GM12878 (cell line): ENCODE measurements at regions not wholly inside any gene's neighbourhood (a gene's known extent, or its start where the extent isn't known, plus 50 kb on each side); places are given as distances from the start of the nearest gene placed in this dataset.

Experiments
- ATAC-seq: fragments of 200-7000 bp; cut with Tn5 transposase; 3 replicates; pipeline ENCODE4 v1.9.1; 2020; ENCODE audit warnings: mild to moderate bottlenecking, moderate library complexity
- BruUV-seq: library from RNA; stranded (reverse); fragments of 400-500 nt; replicated peaks from 2 replicates; lab custom pipeline; 2021; lab: Mats Ljungman, UMichigan
- CTCF ChIA-PET: fragments of 300-600 bp; sonication (Branson Sonifier 250); formaldehyde crosslinking; extraction: SDS; loops from one replicate; lab custom pipeline; 2021; ENCODE audit warnings: inconsistent platforms; lab: Yijun Ruan, JAX
- POLR2A ChIA-PET: fragments of 350-600 bp; formaldehyde crosslinking; extraction: SDS; loops from one replicate; lab custom pipeline; 2021; ENCODE audit warnings: inconsistent platforms; lab: Charles Lee
- RAD21 ChIA-PET: fragments of 300-600 bp; sonication (Branson Sonifier 250); formaldehyde crosslinking; loops from one replicate; lab custom pipeline; 2023; ENCODE audit warnings: antibody characterized with exemption; ENCODE audit not compliant: unreplicated experiment; lab: Charles Lee
- SMC1A ChIA-PET: fragments of 300-600 bp; sonication (Branson Sonifier 250); formaldehyde crosslinking; loops from one replicate; lab custom pipeline; 2023; ENCODE audit not compliant: unreplicated experiment, uncharacterized antibody; lab: Charles Lee
- DNase-seq: peaks from one replicate; pipeline ENCODE4 v3.0.0-alpha.2; 2011; ENCODE audit warnings: low read depth, low spot score
- FAIRE-seq: peaks from 3 replicates; lab custom pipeline; 2011; peaks lifted over from hg19 to GRCh38; lab: Jason Lieb, UNC
- H2AFZ ChIP-seq: 2 replicates; pipeline ENCODE4 v1.6.0; 2011; ENCODE audit warnings: low read depth, low read length, control low read depth; ENCODE audit not compliant: control insufficient read depth
- H3K27ac ChIP-seq: 2 replicates; pipeline ENCODE4 v1.5.1; 2011; ENCODE audit warnings: control low read depth; ENCODE audit not compliant: control insufficient read depth, insufficient read depth
- H3K27me3 ChIP-seq, 2 experiments: replicated peaks in 1 of 2; 2 replicates each; pipeline versions ENCODE4 v1.6.0 to v1.6.1; 2011; ENCODE audit warnings: low read length in 1 of 2; ENCODE audit not compliant: control insufficient read depth in 2 of 2, insufficient read depth in 2 of 2
- H3K36me3 ChIP-seq, 2 experiments: 2 replicates each; pipeline ENCODE4 v1.5.1; 2011; ENCODE audit warnings: low read length in 1 of 2; ENCODE audit not compliant: control insufficient read depth in 2 of 2, insufficient read depth in 2 of 2
- H3K4me1 ChIP-seq: 2 replicates; pipeline ENCODE4 v1.6.1; 2011; ENCODE audit warnings: mild to moderate bottlenecking, low read length, moderate library complexity, mixed read lengths; ENCODE audit not compliant: control insufficient read depth, insufficient read depth
- H3K4me2 ChIP-seq: 2 replicates; pipeline ENCODE4 v1.6.0; 2011; ENCODE audit warnings: control low read depth; ENCODE audit not compliant: control insufficient read depth, insufficient read depth
- H3K4me3 ChIP-seq: fragments of 200-600 bp; sonication (generic); 2 replicates; pipeline ENCODE4 v1.5.1; 2016
- H3K79me2 ChIP-seq: 2 replicates; pipeline ENCODE4 v1.6.0; 2011; ENCODE audit warnings: low read length; ENCODE audit not compliant: control insufficient read depth, insufficient read depth
- H3K9ac ChIP-seq: 2 replicates; pipeline ENCODE4 v1.8.0; 2011; ENCODE audit warnings: low read length, control low read depth, mixed read lengths; ENCODE audit not compliant: control insufficient read depth, insufficient read depth
- H3K9me3 ChIP-seq: replicated peaks from 3 replicates; pipeline ENCODE4 v1.5.1; 2011; ENCODE audit warnings: mild to moderate bottlenecking, low read length; ENCODE audit not compliant: control insufficient read depth, insufficient read depth
- H4K20me1 ChIP-seq: 2 replicates; pipeline ENCODE4 v1.6.0; 2011; ENCODE audit not compliant: control insufficient read depth, insufficient read depth
- ASH2L ChIP-seq: fragments of 300-600, 200-600 bp; sonication (generic); IDR thresholded peaks from 2 replicates; pipeline ENCODE4 v1.6.1; 2017; ENCODE audit warnings: low read depth, mild to moderate bottlenecking, borderline replicate concordance
- BCL11A ChIP-seq: IDR thresholded peaks from 2 replicates; pipeline ENCODE4 v1.6.1; 2011; ENCODE audit warnings: low read depth, low read length
- BRCA1 ChIP-seq: IDR thresholded peaks from 2 replicates; pipeline ENCODE4 v1.6.1; 2011; ENCODE audit warnings: low read depth, low read length, improper control_type of control experiment
- CBX5 ChIP-seq: sonication (generic); IDR thresholded peaks from 2 replicates; pipeline ENCODE4 v1.6.1; 2016; ENCODE audit warnings: low read depth, moderate library complexity, mild to moderate bottlenecking, inconsistent platforms
- ESRRA ChIP-seq: IDR thresholded peaks from 2 replicates; pipeline ENCODE4 v1.6.1; 2012; ENCODE audit warnings: mild to moderate bottlenecking, low read length, improper control_type of control experiment
- FOXK2 ChIP-seq: fragments of 450-650 bp; IDR thresholded peaks from 2 replicates; pipeline ENCODE4 v1.6.1; 2017; ENCODE audit warnings: mild to moderate bottlenecking, moderate library complexity
- IKZF2 ChIP-seq, 2 experiments: fragments of 450-650 bp; IDR thresholded peaks; 2 replicates each; pipeline ENCODE4 v1.6.1; 2017; ENCODE audit warnings: mild to moderate bottlenecking in 2 of 2, moderate library complexity in 2 of 2
- NFYA ChIP-seq: IDR thresholded peaks from 2 replicates; pipeline ENCODE4 v1.6.1; 2011; ENCODE audit warnings: low read depth, mild to moderate bottlenecking, low read length, improper control_type of control experiment, borderline replicate concordance
- PML ChIP-seq: IDR thresholded peaks from 2 replicates; pipeline ENCODE4 v1.6.1; 2012; ENCODE audit warnings: low read length, inconsistent platforms
- RBBP5 ChIP-seq: fragments of 200-600 bp; sonication (generic); conservative IDR thresholded peaks from 2 replicates; pipeline ENCODE4 v1.6.1; 2016
- STAT3 ChIP-seq: IDR thresholded peaks from 2 replicates; pipeline ENCODE4 v1.6.1; 2011; ENCODE audit warnings: low read depth, low read length, improper control_type of control experiment
- TCF12 ChIP-seq: IDR thresholded peaks from 2 replicates; pipeline ENCODE4 v1.6.1; 2011; ENCODE audit warnings: low read depth, mild to moderate bottlenecking, low read length
- ZBED1 ChIP-seq: IDR thresholded peaks from 2 replicates; pipeline ENCODE4 v1.6.1; 2016; ENCODE audit warnings: borderline replicate concordance
- ZNF24 ChIP-seq: fragments of 450-650 bp; IDR thresholded peaks from 2 replicates; pipeline ENCODE4 v1.6.1; 2017; ENCODE audit warnings: antibody characterized with exemption, mild to moderate bottlenecking
- ZNF274 ChIP-seq: IDR thresholded peaks from one replicate; pipeline ENCODE4 v1.8.0; 2011; ENCODE audit not compliant: insufficient read length, insufficient read depth
- WGBS: methylation state at CpG from one replicate; pipeline ENCODE4 v1.1.6; 2016; ENCODE audit warnings: low lambda C conversion rate; ENCODE audit not compliant: insufficient replicate concordance, insufficient coverage; ENCODE audit errors: missing lambda C conversion rate; 5-methylcytosine and 5-hydroxymethylcytosine counted together
- in situ Hi-C: fragments of 300-500 bp; cut with MboI; formaldehyde crosslinking; loops from 9 replicates; pipeline ENCODE4 v1.14.3; 2018; ENCODE audit warnings: mixed read lengths
- intact Hi-C: fragments of 100-400 bp; cut with micrococcal nuclease; formaldehyde crosslinking; loops from one replicate; pipeline ENCODE4 v1.14.2; 2022; ENCODE audit not compliant: unreplicated experiment
- TF ChIP-seq, protein P1 (sequence below): IDR thresholded peaks from 2 replicates; pipeline ENCODE4 v1.6.1; 2012; ENCODE audit warnings: low read depth, low read length, improper control_type of control experiment
- TF ChIP-seq, protein P2 (sequence below): fragments of 450-650 bp; IDR thresholded peaks from 2 replicates; pipeline ENCODE4 v1.6.1; 2017; ENCODE audit warnings: mild to moderate bottlenecking, moderate library complexity

DNA sequence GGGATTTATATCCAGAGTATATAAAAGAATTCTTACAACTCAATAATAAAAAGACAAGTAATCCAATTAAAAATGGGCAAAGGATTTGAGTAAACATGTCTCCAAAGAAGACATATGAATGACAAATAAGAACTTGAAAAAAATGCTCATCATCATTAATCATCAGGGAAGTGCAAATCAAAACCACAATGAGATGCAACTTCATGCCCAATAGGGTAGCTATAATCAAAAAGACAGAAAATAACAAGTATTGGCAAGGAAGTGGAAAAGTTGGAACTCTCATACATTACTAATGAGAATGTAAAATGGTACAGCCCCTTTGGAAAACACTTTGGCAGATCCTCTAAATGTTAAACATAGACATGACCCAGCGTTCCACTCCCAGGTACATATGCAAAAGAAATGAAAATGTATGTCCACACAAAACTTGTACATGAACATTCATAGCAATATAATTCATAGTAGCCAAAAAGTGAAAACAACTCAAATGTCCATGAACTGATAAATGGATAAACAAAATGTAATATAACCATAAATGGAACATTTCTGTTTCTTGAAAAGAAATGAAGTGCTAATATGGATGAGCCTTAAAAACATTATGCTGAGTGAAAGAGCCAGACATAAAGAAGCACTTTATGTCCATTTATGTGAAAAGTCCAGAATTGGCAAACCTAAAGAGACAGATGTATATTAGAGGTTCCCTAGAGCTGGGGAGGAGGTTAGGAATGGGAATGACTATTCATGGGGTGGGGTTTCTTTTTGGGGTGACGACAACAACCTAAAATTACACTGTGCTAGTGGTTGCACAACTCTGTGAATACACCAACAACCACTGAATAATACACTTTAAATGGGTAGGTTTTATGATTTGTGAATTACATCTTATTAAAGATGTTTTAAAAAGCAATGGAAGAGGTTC lies 259.7 kb downstream of the RHOU start:
- no peaks in the 10 kb centered on the region for H3K9me3 ChIP-seq
- H3K27ac ChIP-seq: no peak overlapping the region
- in situ Hi-C loops (no loop called here), intact Hi-C loops (no loop called here)
- no peak overlapping the region for H3K9ac ChIP-seq
- peaks cover 2 to 9% of the 10 kb centered on the region in 2 experiments; a peak in 3 of 4 replicates for H3K27me3 ChIP-seq
- no TSS peak for BruUV-seq
- ChIA-PET SMC1A (no interaction called here), POLR2A (no interaction called here), CTCF (no interaction called here), RAD21 (no interaction called here)
- TF ChIP-seq ZNF24 (no peak), NFYA (no peak), ASH2L (no peak), BCL11A (no peak), PML (no peak), CBX5 (no peak), STAT3 (no peak), RBBP5 (no peak), ESRRA (no peak), BRCA1 (no peak), IKZF2 (IDR thresholded peaks at IDR 0.05) (no peak), FOXK2 (no peak), ZBED1 (no peak), TCF12 (no peak), ZNF274 (no peak)
- TF ChIP-seq, protein P1, sequence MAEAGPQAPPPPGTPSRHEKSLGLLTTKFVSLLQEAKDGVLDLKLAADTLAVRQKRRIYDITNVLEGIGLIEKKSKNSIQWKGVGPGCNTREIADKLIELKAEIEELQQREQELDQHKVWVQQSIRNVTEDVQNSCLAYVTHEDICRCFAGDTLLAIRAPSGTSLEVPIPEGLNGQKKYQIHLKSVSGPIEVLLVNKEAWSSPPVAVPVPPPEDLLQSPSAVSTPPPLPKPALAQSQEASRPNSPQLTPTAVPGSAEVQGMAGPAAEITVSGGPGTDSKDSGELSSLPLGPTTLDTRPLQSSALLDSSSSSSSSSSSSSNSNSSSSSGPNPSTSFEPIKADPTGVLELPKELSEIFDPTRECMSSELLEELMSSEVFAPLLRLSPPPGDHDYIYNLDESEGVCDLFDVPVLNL: no peak
- TF ChIP-seq, protein P2, sequence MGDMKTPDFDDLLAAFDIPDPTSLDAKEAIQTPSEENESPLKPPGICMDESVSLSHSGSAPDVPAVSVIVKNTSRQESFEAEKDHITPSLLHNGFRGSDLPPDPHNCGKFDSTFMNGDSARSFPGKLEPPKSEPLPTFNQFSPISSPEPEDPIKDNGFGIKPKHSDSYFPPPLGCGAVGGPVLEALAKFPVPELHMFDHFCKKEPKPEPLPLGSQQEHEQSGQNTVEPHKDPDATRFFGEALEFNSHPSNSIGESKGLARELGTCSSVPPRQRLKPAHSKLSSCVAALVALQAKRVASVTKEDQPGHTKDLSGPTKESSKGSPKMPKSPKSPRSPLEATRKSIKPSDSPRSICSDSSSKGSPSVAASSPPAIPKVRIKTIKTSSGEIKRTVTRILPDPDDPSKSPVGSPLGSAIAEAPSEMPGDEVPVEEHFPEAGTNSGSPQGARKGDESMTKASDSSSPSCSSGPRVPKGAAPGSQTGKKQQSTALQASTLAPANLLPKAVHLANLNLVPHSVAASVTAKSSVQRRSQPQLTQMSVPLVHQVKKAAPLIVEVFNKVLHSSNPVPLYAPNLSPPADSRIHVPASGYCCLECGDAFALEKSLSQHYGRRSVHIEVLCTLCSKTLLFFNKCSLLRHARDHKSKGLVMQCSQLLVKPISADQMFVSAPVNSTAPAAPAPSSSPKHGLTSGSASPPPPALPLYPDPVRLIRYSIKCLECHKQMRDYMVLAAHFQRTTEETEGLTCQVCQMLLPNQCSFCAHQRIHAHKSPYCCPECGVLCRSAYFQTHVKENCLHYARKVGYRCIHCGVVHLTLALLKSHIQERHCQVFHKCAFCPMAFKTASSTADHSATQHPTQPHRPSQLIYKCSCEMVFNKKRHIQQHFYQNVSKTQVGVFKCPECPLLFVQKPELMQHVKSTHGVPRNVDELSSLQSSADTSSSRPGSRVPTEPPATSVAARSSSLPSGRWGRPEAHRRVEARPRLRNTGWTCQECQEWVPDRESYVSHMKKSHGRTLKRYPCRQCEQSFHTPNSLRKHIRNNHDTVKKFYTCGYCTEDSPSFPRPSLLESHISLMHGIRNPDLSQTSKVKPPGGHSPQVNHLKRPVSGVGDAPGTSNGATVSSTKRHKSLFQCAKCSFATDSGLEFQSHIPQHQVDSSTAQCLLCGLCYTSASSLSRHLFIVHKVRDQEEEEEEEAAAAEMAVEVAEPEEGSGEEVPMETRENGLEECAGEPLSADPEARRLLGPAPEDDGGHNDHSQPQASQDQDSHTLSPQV: no peak
- 38% methylated on average over 2 of the region's 2 CpGs for WGBS
- no peaks in the 10 kb centered on the region for H3K79me2 ChIP-seq
- ATAC-seq (no peak), DNase-seq (no peak), FAIRE-seq (no peak)
- H3K36me3 ChIP-seq: no peaks in the 10 kb centered on the region
- H3K4me2 ChIP-seq: no peak overlapping the region
- H3K4me3 ChIP-seq: no peak overlapping the region
- H4K20me1 ChIP-seq: no peaks in the 10 kb centered on the region
- H2AFZ ChIP-seq: no peak overlapping the region
- H3K4me1 ChIP-seq: no peaks in the 10 kb centered on the region
